Neural cell (in vitro differentiated cells): ENCODE measurements at regions not wholly inside any gene's neighbourhood (a gene's known extent, or its start where the extent isn't known, plus 50 kb on each side); places are given as distances from the start of the nearest gene placed in this dataset.

ENCODE experiments used
- CTCF ChIP-seq: fragments of 450-650 bp; IDR thresholded peaks from 2 replicates; pipeline ENCODE4 v1.5.1; 2014; ENCODE audit warnings: antibody characterized with exemption, mild to moderate bottlenecking, moderate library complexity; ENCODE audit not compliant: poor library complexity, severe bottlenecking
- EP300 ChIP-seq: fragments of 450-650 bp; conservative IDR thresholded peaks from 2 replicates; pipeline ENCODE4 v1.6.1; 2014; ENCODE audit warnings: antibody characterized with exemption, mild to moderate bottlenecking, moderate library complexity; ENCODE audit not compliant: poor library complexity, severe bottlenecking
- EZH2 ChIP-seq: fragments of 200-600, 300-800 bp; shearing (Covaris generic), sonication (generic); IDR thresholded peaks from 2 replicates; pipeline ENCODE4 v1.6.1; 2014; ENCODE audit warnings: antibody characterized with exemption, low read length, borderline replicate concordance, mild to moderate bottlenecking; ENCODE audit not compliant: insufficient read depth, poor library complexity, severe bottlenecking
- MXI1 ChIP-seq: fragments of 450-650 bp; conservative IDR thresholded peaks from 2 replicates; pipeline ENCODE4 v1.6.1; 2014; ENCODE audit warnings: antibody characterized with exemption, mild to moderate bottlenecking; ENCODE audit not compliant: poor library complexity, severe bottlenecking
- POLR2AphosphoS5 ChIP-seq: IDR thresholded peaks from 2 replicates; pipeline ENCODE4 v1.6.1; 2012
- RAD21 ChIP-seq: fragments of 450-650 bp; conservative IDR thresholded peaks from 2 replicates; pipeline ENCODE4 v1.6.1; 2014; ENCODE audit warnings: antibody characterized with exemption, mild to moderate bottlenecking, moderate library complexity
- REST ChIP-seq: IDR thresholded peaks from 2 replicates; pipeline ENCODE4 v1.6.1; 2012; ENCODE audit warnings: borderline replicate concordance
- SMC3 ChIP-seq: fragments of 450-650 bp; conservative IDR thresholded peaks from 2 replicates; pipeline ENCODE4 v1.6.1; 2014; ENCODE audit warnings: antibody characterized with exemption, mild to moderate bottlenecking, moderate library complexity; ENCODE audit not compliant: poor library complexity
- TAF1 ChIP-seq: IDR thresholded peaks from 2 replicates; pipeline ENCODE4 v1.6.1; 2012; ENCODE audit warnings: low read depth

- TF ChIP-seq EP300 (no peak), CTCF (no peak), SMC3 (no peak), REST (no peak), POLR2AphosphoS5 (no peak), EZH2 (no peak), RAD21 (no peak), MXI1 (no peak), TAF1 (no peak)
These were observed 251.5 kb upstream of the PLPP4 start for GRCh38 chr10:120205368-120206018.
